AG10803 (cell line): ENCODE measurements at regions not wholly inside any gene's neighbourhood (a gene's known extent, or its start where the extent isn't known, plus 50 kb on each side); places are given as distances from the start of the nearest gene placed in this dataset.
A peak's percentile ranks its signal among the peaks of the same experiment; 100 is the strongest.

Source experiments
- DNase-seq: peaks from one replicate; pipeline ENCODE4 v3.0.0; 2010; ENCODE audit warnings: low read depth
- H3K4me3 ChIP-seq: 2 replicates; pipeline ENCODE4 v1.5.1; 2011; ENCODE audit warnings: mild to moderate bottlenecking, low read length, control low read depth
- CTCF ChIP-seq: conservative IDR thresholded peaks from 2 replicates; pipeline ENCODE4 v1.5.1; 2011; ENCODE audit warnings: mild to moderate bottlenecking, low read length, control low read depth, inconsistent platforms

- no peak for TF ChIP-seq CTCF
- no peak for DNase-seq
- H3K4me3 ChIP-seq: no peak overlapping the region
Observed at GRCh38 chr14:24715239-24715638, 81.2 kb upstream of the GZMB start.

- no peak for TF ChIP-seq CTCF
- no peak for DNase-seq
- H3K4me3 ChIP-seq: no peak overlapping the region
Observed at GRCh38 chr14:24713404-24713803, 79.4 kb upstream of the GZMB start.

GRCh38 chr14:24712909-24713308, 78.9 kb upstream of the GZMB start:
- no peak for DNase-seq

GRCh38 chr14:24712374-24712773, 78.4 kb upstream of the GZMB start:
- TF ChIP-seq CTCF: no peak
- H3K4me3 ChIP-seq: no peak overlapping the region
- no peak for DNase-seq

More at GRCh38 chr14:24712909-24713308, 78.9 kb upstream of the GZMB start:
- no peak for TF ChIP-seq CTCF
- H3K4me3 ChIP-seq: no peak overlapping the region

- peak; percentile 92 for TF ChIP-seq CTCF
- peak overlapping the region; percentile 51 for H3K4me3 ChIP-seq
- DNase-seq: peak; percentile 62
Observed at GRCh38 chr14:24710403-24711112, 76.6 kb upstream of the GZMB start.

- TF ChIP-seq CTCF: no peak
- no peak for DNase-seq
- H3K4me3 ChIP-seq: no peak overlapping the region
Observed at GRCh38 chr14:24708684-24709083, 74.7 kb upstream of the GZMB start.

- TF ChIP-seq CTCF: no peak
- DNase-seq: no peak
- H3K4me3 ChIP-seq: no peak overlapping the region
Observed at GRCh38 chr14:24706351-24706750, 72.4 kb upstream of the GZMB start.
